ENCODE measurements at regions not wholly inside any gene's neighbourhood (a gene's known extent, or its start where the extent isn't known, plus 50 kb on each side); places are given as distances from the start of the nearest gene placed in this dataset.

DNA sequence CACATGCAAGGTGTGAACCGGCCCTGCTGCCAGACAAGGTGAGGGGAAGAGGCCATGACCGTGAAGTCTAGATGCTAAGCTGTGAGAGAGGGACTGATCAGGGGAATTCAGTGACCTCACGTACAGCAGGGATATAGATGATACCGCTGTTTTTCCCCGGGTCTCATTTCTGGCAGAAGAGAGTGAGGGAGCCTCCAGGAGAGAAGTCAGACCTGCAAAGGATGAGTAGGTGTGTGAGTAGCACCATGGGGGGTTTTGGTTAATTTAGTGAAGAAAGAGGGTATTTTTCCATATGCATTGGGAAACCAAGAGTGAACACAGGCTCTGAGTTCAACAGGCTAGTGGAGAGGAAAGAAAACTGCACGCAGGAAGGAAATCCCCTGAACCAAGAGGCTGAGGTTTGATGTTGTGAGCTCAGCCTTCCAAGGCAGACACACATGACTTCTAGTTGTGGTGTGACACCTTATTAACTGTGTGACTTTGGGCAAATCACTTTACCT is 127.6 kb upstream of the GATB start:
- DNase-seq (ENCODE audit: low read depth in 2 of 2) = no peak

DNA sequence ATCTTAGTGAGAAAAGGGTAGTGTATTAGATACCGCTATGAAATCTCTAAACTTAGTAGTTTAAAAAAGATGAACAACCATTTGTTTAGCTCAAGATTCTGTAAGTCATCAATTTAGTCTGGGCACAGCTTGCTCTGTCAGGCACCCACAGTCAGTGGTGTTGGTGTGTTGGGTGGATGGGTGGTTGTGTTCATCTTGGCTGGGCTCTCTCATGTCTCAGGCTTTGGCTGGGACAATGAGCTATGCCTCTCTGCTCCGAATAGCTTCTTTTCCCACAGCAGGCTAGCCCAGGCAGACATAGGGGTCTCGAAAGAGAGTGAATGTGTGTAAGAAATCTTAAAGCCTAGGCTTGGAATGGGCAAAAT is 127.0 kb upstream of the GATB start:
- DNase-seq (ENCODE audit: low read depth in 2 of 2) = no peak

DNA sequence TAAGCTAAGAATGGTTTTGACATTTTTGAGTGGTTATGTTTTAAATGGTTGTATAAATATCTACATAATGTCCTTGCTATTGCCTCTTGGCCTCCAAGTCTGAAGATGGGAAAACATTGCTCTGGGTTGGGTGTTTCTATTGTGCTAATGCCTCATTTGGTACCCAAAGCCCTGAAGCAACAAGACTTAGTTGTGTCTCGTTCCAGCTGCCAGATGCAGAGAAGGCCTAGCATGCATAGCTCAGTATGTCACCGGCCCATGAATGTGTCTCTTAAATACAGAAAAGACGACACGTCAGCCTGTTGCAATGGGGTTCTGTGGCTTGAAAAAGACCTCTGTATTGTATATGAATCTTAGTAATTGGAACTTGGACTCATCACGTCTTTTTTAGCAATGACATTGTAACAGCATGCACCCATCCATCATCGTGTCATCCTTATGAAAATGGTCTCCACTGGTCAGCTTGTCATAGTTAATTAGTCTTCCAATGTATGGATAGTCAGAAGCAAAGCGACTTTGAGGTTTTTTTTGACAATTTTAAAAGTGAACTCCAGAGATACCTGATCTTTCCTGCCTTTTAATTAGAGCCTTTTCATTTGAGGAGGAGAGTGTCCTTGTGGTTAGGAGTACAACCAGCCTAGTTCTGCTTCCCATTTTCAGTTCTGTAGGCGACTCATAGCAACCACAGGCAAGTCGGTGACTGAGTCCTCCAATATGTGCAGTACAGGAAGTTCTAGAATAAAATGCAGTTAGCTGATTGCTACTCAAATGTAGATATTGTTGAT is 126.4 kb upstream of the GATB start:
- DNase-seq (ENCODE audit: low read depth in 2 of 2) = no peak

DNA sequence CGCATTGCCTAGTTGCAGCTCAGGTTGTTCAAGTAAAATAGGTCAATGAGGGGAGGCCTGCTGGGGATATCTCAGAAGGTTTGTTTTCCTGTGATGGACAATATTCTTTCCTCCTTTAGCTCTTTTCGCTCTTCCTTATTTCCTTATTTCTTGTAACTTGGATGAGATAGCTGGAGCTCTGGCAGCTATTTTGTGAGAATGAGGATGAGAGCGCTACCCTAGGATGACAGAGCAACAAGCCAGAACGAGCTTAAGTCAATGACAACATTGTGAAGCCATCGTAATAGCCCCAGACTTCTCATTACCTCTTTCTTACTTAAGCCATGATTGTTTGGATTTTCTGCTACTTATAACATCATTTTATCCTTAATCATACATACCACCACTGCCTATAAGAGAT is 124.3 kb upstream of the GATB start:
- DNase-seq (ENCODE audit: low read depth in 2 of 2) = no peak

DNA sequence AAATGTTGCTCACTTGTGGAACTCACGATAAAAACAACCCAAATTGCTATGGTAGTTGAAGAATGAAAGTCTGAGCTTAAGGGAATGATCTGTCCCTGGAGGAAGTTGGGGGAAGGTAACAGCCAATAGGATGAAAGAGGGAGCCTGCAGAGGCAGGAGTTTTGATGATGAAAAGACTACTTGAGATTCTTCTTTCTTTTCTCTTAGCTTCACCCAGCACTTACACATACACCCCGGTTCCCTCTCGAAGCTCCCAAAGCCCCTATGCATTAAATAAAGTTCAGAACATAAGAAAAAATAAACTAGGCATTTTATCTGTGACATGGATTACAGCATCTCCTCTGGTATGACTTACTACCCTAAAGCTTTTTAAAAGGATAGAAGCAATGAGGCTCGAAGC is 122.9 kb upstream of the GATB start:
- no peak for DNase-seq (ENCODE audit: low read depth in 2 of 2)

DNA sequence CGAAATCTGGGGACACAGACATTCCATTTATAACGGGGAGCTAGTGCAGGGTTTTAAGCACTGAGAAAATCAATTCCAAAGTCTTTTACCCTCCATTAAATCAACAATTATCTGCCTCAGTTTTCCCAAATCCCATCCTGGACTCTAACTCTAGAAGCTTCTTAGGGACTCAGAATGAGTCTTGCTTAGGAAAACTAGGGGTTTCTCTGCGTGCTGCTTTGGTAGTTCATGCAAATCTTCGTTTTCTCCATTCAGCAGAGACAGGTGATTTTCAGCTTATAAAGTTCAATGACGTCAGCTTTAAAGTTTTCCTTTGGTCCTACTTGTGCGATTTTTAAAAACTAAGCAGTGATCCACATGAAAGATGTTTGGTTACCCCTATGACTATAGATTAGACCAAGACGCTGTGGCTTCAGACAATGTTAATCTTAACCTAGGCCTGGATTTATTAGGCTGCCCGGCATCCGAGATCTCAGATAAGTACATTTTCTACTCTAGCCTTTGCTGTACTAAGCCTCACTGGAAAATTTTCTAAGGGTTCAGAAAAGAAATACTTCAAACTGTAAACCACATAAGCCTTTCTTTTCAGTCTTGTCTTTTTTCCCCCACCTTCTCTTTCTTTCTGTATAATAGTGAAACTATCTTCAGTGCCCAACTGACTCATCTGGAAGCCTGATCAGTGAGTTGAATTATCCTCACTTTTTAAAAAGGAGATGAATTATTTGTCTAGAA is 121.4 kb upstream of the GATB start:
- no peak for DNase-seq (ENCODE audit: low read depth in 2 of 2)

DNA sequence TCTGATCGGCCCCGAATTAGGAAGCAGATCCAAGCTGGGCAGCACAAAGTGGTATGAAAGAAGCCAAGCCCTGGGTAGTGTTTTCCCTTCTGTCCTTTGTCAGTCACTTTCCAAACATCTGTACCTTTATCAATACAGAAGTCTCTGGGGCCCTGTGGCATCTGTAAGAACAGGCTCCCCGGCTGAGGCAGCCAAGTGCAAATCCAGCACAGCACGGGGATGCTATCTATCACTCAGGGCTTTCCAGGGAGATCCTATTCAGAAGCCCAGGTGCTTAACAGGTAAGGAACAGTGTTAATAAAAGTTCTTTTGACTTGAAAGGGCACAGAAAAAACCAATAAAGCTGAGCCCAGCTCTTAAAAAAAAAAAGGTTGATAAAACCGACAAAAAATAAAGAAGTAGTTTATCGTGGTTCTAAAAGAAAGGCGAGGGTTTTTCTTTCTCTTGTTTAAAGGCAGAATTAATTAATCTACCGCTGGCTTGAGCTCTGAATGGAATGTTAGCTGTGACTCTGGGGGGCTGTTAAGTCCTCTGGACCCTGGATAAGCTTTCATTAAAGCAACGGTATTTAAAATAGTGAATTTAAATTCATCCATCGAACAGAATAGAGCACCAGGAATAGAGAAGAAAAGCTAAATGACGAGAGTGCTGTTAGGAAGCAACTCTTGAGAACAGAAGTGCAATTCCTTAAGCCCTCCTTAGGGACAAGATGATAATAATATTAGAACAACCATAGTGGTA is 119.1 kb upstream of the GATB start:
- DNase-seq (ENCODE audit: low read depth in 2 of 2) = no peak

DNA sequence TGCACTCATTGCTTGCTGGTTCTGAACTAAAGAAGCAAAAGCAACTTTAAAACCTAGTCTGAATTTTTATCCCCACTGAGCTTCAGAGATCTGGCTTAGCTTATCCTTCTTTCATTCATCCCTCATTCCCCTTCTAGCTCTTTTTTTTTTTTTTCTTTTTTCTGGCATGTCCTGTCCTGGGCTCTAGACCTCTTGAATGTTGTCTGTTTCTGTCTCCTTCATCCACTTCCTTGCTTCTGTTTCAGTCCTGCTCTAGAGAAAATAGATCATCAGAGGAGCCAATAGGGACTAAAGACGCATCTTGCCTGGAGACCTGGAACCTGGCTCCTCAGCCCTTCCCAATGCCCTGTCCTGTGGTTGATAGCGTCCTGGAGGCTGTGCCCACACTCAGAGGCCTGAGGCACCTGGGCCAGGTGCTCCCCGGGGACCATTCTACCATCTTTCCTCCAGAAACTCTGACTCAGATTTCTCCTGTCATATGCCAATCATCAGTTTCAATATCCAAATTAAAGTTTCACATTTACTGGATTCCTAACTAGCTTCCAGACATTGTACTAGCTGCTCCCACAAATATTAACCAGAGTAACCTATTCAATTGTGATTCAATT is 115.7 kb upstream of the GATB start:
- no peak for DNase-seq (ENCODE audit: low read depth in 2 of 2)

DNA sequence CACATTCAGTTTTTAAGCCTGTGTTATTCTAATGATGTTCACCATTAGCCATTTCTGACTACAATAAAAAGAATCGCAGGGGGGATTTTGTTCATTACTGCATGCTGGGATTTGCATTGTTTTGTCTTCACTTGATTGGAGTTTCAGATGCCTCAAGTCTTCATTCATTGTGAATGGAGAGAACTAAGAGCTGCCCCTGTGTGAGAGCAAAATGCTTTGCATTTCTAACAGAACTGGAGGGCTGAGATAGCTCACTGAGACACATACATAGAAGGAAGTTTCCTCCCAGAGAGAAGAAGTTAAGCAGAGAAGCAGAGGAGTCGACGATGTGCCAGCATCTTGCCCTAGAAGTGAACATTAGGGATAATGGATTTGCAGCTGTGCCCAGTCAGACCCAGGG is 113.5 kb upstream of the GATB start:
- DNase-seq (ENCODE audit: low read depth in 2 of 2) = no peak

DNA sequence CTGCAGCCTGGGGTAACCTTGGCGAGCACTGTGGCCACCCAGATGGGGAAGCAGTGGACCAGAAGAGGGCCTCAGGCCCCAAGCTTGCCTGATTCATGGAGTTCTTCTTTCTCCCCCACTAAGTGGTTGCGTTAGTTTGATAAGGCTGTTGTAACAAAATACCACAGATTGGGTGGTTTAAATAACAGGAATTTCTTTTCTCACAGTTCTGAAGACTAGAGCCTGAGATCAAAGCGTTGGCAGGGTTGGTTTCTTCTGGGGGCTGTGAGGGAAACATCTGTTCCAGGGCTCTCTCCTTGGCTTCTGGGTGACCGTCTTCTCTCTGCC is 105.7 kb upstream of the GATB start:
- no peak for DNase-seq (ENCODE audit: low read depth in 2 of 2)

DNA sequence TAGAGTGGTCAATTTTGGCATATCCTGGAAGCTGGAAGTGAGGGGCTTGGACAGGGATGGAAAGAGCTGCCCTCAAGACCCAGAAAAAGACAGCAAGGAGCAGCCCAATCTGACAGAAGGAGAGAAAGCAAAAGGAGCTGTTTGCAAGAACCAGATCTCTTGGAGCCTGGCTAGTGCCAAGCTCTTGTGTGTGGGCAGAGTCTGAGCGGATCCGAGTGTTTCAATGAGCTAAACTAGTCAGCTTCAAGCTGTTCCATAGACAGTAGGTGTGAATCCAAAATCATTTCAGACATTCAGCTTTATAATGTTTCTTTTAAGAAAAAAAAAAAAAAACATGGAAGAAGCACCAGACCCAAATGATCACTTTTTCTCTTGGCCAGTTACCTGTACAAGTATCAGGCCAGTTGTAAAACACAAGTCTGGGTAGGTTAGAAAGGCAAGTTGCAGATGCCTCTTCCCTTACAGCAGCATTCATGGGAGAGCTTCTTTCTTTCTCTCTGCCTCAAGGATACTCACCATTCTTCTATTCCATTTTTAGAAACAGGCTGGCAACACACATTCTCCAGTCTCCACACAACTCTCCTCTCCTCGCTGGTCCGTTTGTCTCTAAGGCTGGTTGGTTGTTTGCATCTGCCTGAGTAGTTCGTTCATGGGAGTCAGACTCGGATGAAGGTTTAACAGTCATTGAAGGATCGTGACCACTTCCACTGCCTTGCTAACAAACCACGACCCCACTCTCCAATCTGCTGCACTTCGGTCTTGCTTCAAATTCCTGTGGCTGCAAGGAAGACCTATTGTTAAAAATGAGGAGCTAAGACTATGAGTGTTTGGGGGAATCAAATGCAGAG is 105.2 kb upstream of the GATB start:
- no peak for DNase-seq (ENCODE audit: low read depth in 2 of 2)

DNA sequence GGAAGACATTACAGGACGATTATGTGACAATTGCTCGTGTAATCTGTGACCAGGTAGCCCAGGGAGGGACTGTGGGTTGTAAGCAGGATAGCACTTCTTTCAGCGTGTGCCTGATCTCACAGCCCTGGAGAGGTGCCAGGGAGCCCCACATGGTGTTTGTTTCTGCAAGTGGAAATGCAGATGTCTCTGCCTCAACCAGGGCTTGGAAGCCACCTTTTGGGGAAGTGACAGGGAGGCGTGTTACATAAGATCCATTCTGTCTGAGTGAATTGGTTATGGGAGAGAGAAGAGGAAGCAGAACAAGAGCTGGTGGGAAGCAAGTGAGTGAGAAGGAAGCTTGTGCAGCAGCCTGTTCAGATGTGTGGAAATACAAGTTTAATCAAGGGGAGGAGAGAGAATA is 104.5 kb upstream of the GATB start:
- no peak for DNase-seq (ENCODE audit: low read depth in 2 of 2)

DNA sequence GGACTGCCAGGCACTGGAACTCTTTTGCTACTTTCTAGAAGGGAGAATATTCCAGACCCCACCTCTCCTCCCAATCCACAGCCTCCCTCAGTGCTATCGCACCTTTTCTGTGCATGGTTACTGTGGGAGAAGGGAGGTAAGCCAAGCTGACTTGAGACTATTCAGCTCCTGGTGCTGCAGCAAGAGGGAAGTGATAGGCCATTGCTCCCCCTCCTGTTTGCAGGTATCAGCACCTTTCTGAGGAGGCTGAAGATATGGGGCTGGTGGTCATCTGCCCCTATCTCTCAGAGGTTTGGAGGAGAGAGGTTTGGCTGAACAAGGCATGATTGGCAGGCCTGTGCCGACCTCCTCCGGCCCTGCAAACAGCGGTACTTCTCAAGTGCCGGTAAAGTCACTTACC is 103.3 kb upstream of the GATB start:
- DNase-seq (ENCODE audit: low read depth in 2 of 2) = no peak

DNA sequence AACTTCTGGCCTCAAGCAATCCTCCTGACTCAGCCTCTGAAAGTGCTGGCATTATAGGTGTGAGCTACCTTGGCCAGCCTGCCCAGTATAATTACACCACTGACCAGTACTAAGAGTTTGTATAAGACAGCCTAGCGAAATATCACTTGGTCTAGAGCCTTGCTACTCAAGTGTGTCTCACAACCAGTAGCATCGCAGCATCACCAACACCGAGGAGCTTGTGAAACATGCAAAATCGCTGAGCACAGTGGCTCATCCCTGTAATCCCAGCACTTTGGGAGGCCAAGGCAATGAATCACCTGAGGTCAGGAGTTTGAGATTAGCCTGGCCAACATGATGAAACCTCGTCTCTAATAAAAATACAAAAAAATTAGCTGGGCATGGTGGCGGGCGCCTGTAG is 102.0 kb upstream of the GATB start:
- no peak for DNase-seq (ENCODE audit: low read depth in 2 of 2)

DNA sequence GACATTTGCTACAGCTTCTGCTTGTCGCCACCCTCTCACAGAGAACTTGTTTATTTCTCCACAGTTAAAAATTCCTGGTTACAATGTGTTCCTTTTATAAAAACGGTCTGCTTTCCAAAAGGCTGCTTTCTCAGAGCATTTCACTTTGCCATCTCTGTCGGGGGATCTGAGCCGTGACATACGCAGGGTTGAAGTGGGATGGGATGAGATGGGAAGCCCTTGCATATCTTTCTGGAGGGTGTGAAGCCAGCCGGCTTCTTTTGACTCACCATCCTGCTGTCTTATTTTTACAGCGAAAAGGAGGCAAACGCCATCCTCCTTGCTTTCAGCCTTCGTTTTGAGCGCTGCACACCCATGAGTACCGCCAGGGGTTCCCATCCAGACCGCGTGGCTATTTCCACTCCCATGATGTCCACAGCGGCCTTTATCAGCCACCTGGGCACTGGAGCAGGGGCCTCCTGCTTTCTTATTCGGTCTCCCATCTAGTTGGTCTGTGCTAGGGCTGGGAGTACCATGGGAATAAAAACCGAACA is 99.8 kb upstream of the GATB start:
- DNase-seq (ENCODE audit: low read depth in 2 of 2) = no peak

DNA sequence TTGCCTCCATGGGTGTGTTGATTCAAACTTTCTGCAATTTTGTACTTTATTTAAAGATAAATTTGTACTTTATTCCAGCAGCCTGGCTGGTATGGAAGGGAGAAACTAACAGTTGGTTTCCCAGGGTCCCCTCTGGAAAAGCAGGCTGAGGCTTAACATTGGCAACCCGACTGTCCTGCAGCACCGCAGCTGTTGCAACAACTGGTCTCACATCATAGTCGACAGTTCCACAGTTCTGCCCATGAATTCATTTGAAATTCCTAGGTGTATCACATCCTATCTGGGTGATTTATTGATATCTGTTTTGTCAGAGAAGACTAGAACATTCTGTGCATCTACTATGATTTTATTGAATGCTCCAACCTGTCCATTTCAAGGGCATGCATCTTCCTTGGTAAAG is 98.8 kb upstream of the GATB start:
- DNase-seq (ENCODE audit: low read depth in 2 of 2) = no peak

DNA sequence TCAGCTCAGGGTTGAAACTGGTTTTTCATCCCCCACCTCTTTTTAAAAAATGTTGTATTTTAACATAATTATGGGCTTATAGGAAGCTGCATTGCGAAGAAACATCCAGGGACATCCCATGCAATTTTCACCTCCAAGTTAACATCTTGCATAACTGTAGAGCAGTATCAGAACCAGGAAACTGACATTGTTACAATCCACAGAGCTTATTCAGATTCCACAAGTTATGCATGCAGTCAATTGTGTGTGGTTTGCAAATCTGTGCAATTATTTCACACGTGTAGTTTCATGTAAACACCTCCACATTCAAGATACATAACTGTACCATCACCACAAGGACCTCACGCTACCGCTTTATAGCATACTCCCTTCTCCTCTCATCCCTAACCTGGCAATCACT is 97.5 kb upstream of the GATB start:
- DNase-seq (ENCODE audit: low read depth in 2 of 2) = no peak

DNA sequence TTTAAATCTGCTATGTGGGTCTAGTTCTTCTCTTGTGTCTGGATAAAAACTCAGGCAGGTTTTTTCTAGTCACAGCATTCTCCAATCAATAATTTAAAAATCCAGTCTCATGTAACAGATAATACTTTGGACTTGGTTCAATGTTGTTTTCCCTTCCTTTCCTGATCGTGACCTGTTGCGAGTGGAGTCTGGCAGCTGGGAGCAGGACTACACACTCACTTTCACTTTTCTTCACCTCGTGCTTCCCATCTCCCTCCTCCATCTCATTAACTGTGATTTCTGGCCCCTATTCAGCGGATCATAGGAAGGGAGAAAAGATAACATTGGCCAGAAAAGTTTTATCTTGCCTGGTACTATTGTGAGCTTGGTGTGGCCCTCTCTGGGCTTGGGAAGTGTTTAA is 96.6 kb upstream of the GATB start:
- no peak for DNase-seq (ENCODE audit: low read depth in 2 of 2)

DNA sequence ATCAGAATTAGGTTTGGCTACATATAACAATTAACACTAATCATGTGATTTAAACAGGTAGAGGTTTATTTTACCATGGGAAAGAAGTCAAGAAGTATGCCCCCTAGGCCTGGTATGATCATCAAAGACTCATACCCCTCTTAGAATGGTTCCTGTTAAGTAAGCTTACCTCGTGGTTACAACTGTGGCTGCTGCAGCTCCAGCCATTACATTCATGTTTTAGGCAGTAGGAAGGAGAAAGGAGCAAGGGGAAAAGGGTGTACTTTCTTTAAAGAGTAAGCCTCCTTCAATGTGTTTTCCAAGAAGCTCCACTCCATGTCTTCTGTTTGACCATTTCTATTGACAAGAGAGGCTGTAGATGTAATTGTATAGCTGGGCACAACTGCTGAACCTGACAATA is 94.9 kb upstream of the GATB start:
- no peak for DNase-seq (ENCODE audit: low read depth in 2 of 2)

DNA sequence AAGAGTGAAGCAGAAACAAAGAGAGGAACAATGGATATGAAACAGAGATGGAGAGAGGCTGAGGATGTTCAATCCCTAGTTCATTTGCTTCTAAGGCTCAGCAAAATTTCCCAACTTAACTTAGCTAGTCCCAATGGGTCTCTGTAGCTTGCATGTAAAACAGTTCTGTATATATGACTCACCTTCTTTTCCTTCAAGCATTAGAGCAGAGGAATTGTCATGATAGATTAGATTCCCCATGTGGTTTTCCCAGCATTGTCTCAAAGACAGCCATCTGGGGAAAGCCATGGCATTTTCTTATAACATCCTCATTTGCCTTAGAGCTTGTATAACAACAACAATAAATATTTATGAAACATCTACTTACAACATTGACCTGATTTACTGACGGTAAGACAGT is 93.9 kb upstream of the GATB start:
- no peak for DNase-seq (ENCODE audit: low read depth in 2 of 2)

DNA sequence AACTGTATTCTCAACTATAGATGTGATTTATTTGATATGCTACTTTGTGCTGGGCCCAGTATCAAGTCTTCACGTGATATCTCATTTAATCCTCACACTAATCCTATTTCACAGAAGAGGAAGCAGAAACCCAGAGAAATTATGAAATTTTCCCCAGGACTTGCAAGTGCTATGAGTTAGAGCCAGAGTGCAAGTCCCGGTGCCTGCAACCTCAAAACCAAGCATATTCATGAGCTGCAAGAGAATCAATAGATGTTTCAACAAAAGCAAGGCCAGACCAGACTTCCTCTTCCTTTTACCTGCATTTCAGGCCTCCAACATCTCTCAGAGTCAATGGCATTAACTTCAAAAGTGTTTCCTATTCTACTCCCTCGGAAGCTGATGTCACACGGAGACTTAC is 92.2 kb upstream of the GATB start:
- no peak for DNase-seq (ENCODE audit: low read depth in 2 of 2)
